ENCODE measurements at regions not wholly inside any gene's neighbourhood (a gene's known extent, or its start where the extent isn't known, plus 50 kb on each side); places are given as distances from the start of the nearest gene placed in this dataset.

- ATAC-seq (replicated peaks): no peak
- Mint-ChIP-seq H3K9me3 (peaks cover 9 to 14% of the 10 kb centered on the region in 2 donors), H3K4me3 (no peak overlapping the region), H3K27ac (no peak overlapping the region), H3K36me3 (ENCODE audit: insufficient read depth) (no peaks in the 10 kb centered on the region), H3K4me1 (ENCODE audit: low read depth in 2 of 2) (no peaks in the 10 kb centered on the region), H3K27me3 (no peaks in the 10 kb centered on the region)
- no peak for DNase-seq
Observed at GRCh38 chr15:46280762-46281542, 646.1 kb downstream of the SQOR start.

GRCh38 chr15:46293550-46293949, 658.7 kb downstream of the SQOR start:
- H3K27ac Mint-ChIP-seq: no peak overlapping the region
- H3K27me3 Mint-ChIP-seq: no peaks in the 10 kb centered on the region
- ATAC-seq (replicated peaks) (no peak), DNase-seq (no peak)
- peaks cover 5 to 15% of the 10 kb centered on the region in 2 donors for H3K9me3 Mint-ChIP-seq
- no peaks in the 10 kb centered on the region for H3K36me3 Mint-ChIP-seq (ENCODE audit: insufficient read depth)
- no peak overlapping the region for H3K4me3 Mint-ChIP-seq
- H3K4me1 Mint-ChIP-seq (ENCODE audit: low read depth in 2 of 2): no peaks in the 10 kb centered on the region

- no peak for ATAC-seq (replicated peaks)
Observed at GRCh38 chr15:46296002-46296401, 661.2 kb downstream of the SQOR start.

DNA sequence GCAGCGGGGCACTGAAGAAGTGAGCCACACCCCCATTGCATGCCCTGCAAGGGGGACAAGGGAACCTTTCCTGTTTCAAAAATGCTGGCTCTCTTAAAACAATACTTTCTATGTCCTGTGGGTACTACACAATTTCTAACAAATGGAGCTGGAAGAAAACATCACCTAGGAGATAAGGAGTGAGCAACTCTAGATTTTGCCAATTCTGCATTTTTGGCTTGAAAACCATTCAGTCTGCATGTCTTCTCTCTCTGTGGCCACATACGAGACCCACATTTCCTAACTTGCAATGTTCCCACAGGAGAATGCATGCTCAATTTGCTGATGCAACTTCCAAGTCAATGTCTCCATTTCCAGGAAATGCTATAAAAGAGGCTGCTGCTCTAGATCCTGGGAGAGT, 662.0 kb downstream of the SQOR start:
- Mint-ChIP-seq H3K4me3 (no peak overlapping the region), H3K4me1 (ENCODE audit: low read depth in 2 of 2) (no peaks in the 10 kb centered on the region), H3K27ac (no peak overlapping the region), H3K9me3 (no peaks in the 10 kb centered on the region), H3K27me3 (no peaks in the 10 kb centered on the region), H3K36me3 (ENCODE audit: insufficient read depth) (no peaks in the 10 kb centered on the region)
- DNase-seq (no peak), ATAC-seq (replicated peaks) (no peak)

More at GRCh38 chr15:46296002-46296401, 661.2 kb downstream of the SQOR start:
- no peaks in the 10 kb centered on the region for H3K36me3 Mint-ChIP-seq (ENCODE audit: insufficient read depth)
- no peak overlapping the region for H3K4me3 Mint-ChIP-seq
- H3K27me3 Mint-ChIP-seq: no peaks in the 10 kb centered on the region
- no peaks in the 10 kb centered on the region for H3K9me3 Mint-ChIP-seq
- H3K27ac Mint-ChIP-seq: no peak overlapping the region
- DNase-seq: no peak
- no peaks in the 10 kb centered on the region for H3K4me1 Mint-ChIP-seq (ENCODE audit: low read depth in 2 of 2)

- Mint-ChIP-seq H3K27ac (no peak overlapping the region), H3K4me1 (ENCODE audit: low read depth in 2 of 2) (no peaks in the 10 kb centered on the region), H3K9me3 (no peaks in the 10 kb centered on the region), H3K4me3 (no peak overlapping the region), H3K27me3 (no peaks in the 10 kb centered on the region), H3K36me3 (ENCODE audit: insufficient read depth) (no peaks in the 10 kb centered on the region)
- DNase-seq (no peak), ATAC-seq (replicated peaks) (no peak)
Observed at GRCh38 chr15:46297766-46298165, 662.9 kb downstream of the SQOR start.

DNA sequence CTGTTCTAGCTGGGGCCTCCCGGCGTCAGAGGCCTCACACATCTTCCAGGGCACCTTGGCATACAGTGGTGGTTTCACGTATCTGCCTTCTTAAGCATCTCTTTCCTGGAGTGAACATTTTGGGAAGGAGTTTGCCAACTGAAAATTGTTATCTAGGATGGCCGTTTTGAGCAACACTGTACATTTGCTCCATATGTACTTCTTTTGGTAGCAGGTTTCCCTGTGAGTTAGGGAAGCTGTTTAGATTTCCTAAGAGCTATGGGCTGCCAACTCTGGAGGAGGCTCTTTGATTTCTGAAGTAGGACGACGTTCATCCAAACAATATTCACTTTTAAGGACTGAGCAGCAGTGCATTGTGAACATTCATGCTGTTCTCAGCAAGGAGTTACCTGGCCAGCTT, 665.9 kb downstream of the SQOR start:
- H3K36me3 Mint-ChIP-seq (ENCODE audit: insufficient read depth): no peaks in the 10 kb centered on the region
- H3K27ac Mint-ChIP-seq: no peak overlapping the region
- ATAC-seq (replicated peaks) (no peak), DNase-seq (no peak)
- H3K4me1 Mint-ChIP-seq (ENCODE audit: low read depth in 2 of 2): no peaks in the 10 kb centered on the region
- H3K4me3 Mint-ChIP-seq: no peak overlapping the region
- no peaks in the 10 kb centered on the region for H3K9me3 Mint-ChIP-seq
- no peaks in the 10 kb centered on the region for H3K27me3 Mint-ChIP-seq

DNA sequence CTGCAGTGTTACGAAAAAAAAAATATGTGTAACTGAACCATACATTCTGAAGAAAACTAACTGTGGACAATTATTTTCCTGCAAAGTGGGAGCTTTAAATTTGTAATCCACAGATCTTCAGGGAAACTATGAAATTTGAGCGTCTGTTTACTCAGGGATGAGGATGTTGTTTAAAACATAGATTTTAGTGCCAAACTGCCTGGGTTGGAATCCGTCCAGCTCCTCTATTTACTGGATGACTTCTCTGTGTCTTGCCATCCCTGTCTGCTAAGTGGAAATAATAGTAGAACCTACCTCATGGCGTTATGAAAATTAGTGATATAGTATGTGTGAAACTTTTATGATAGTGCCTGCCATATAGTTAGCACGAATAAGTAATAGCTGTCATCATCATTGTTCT, 666.5 kb downstream of the SQOR start:
- Mint-ChIP-seq H3K4me1 (ENCODE audit: low read depth in 2 of 2) (no peaks in the 10 kb centered on the region), H3K36me3 (ENCODE audit: insufficient read depth) (no peaks in the 10 kb centered on the region), H3K4me3 (no peak overlapping the region), H3K27ac (no peak overlapping the region), H3K27me3 (no peaks in the 10 kb centered on the region), H3K9me3 (no peaks in the 10 kb centered on the region)
- DNase-seq (no peak), ATAC-seq (replicated peaks) (no peak)

DNA sequence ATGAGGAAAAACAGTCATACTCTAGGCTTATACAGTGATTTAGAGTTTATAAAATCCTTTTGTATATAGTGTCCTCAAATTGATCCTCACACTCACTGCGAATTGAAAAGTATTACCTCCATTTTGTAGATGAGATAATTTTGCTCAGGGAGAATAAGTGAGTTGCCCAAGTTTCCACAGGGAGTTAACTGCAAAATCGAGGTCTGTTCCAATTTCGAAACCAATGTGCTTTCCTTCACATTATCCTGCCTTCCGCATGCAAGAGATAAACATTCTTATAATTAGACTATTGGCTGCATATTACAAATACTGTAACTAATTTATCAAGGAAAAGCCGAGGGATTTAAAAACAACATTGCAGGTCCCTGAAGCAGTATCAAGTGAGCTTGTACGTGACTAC, 667.0 kb downstream of the SQOR start:
- no peaks in the 10 kb centered on the region for H3K4me1 Mint-ChIP-seq (ENCODE audit: low read depth in 2 of 2)

GRCh38 chr15:46304321-46304720, 669.5 kb downstream of the SQOR start:
- no peaks in the 10 kb centered on the region for H3K36me3 Mint-ChIP-seq (ENCODE audit: insufficient read depth)
- DNase-seq: no peak
- H3K27ac Mint-ChIP-seq: no peak overlapping the region
- no peak overlapping the region for H3K4me3 Mint-ChIP-seq
- H3K9me3 Mint-ChIP-seq: no peaks in the 10 kb centered on the region
- ATAC-seq (replicated peaks): no peak
- no peaks in the 10 kb centered on the region for H3K27me3 Mint-ChIP-seq
- no peaks in the 10 kb centered on the region for H3K4me1 Mint-ChIP-seq (ENCODE audit: low read depth in 2 of 2)

More for the DNA sequence above, 667.0 kb downstream of the SQOR start:
- no peaks in the 10 kb centered on the region for H3K27me3 Mint-ChIP-seq
- H3K9me3 Mint-ChIP-seq: no peaks in the 10 kb centered on the region
- no peaks in the 10 kb centered on the region for H3K36me3 Mint-ChIP-seq (ENCODE audit: insufficient read depth)
- no peak overlapping the region for H3K27ac Mint-ChIP-seq
- ATAC-seq (replicated peaks) (no peak), DNase-seq (no peak)
- no peak overlapping the region for H3K4me3 Mint-ChIP-seq

GRCh38 chr15:46307746-46308145, 672.9 kb downstream of the SQOR start:
- DNase-seq: no peak
- no peak overlapping the region for H3K27ac Mint-ChIP-seq
- H3K9me3 Mint-ChIP-seq: no peaks in the 10 kb centered on the region
- H3K4me1 Mint-ChIP-seq (ENCODE audit: low read depth in 2 of 2): no peaks in the 10 kb centered on the region
- H3K27me3 Mint-ChIP-seq: no peaks in the 10 kb centered on the region
- no peak for ATAC-seq (replicated peaks)
- no peak overlapping the region for H3K4me3 Mint-ChIP-seq
- no peaks in the 10 kb centered on the region for H3K36me3 Mint-ChIP-seq (ENCODE audit: insufficient read depth)

- ATAC-seq (replicated peaks) (no peak), DNase-seq (no peak)
- no peaks in the 10 kb centered on the region for H3K9me3 Mint-ChIP-seq
- H3K36me3 Mint-ChIP-seq (ENCODE audit: insufficient read depth): no peaks in the 10 kb centered on the region
- no peaks in the 10 kb centered on the region for H3K4me1 Mint-ChIP-seq (ENCODE audit: low read depth in 2 of 2)
- H3K27me3 Mint-ChIP-seq: no peaks in the 10 kb centered on the region
- H3K4me3 Mint-ChIP-seq: no peak overlapping the region
- no peak overlapping the region for H3K27ac Mint-ChIP-seq
Observed at GRCh38 chr15:46309914-46310313, 675.1 kb downstream of the SQOR start.

DNA sequence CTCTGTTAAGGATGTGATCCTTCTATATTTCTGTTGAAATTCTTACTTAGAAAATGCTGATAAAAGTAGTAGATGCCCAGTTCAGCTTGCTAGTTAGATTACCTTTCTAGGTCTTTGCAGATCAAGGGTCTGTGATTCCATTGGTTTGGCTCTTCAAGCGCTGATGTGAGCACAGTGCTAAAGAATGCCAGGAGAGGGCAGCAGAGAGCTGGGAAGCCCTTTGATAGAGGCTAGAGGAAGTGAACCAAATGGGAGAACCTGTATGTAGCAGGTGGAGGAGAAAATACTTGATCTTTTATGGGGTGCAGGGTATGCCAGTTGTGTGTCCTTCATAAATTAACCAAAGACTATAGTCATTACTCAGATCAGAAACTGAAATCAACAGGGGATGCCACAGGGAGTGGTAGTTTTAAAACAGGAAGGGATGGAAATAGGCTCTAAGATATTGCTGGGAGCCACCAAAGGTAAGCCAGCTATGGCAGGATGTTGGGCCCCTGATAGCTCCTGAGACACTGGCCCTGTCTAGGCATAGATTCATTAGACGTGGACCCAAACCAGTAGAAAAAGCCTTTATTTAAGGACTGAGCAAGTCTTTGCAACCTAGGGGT, 677.4 kb downstream of the SQOR start:
- Mint-ChIP-seq H3K27me3 (no peaks in the 10 kb centered on the region), H3K4me1 (ENCODE audit: low read depth in 2 of 2) (no peaks in the 10 kb centered on the region), H3K4me3 (no peak overlapping the region), H3K9me3 (no peaks in the 10 kb centered on the region), H3K27ac (no peak overlapping the region), H3K36me3 (ENCODE audit: insufficient read depth) (no peaks in the 10 kb centered on the region)
- peak; percentile 9 to 30 (median 20) for DNase-seq
- ATAC-seq (replicated peaks): peak; percentile 39

DNA sequence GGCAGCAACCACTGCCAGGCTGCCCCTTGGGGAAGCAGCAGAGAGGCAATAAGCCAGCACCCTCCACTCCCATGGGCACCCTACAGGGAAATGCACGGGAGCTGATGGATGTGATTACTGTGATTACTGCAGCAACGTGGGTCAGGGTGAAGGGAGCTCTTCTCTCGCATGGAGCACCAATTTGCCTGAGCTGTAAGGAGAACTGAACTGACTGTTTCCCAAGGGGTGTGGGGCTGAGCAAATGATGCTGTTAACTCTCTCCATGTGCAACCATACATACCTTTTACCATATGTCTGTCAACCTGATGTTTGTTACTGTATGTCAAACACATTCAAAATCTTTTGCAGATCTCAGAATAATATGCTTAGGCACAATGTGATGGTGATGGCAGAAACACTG, 680.6 kb downstream of the SQOR start:
- Mint-ChIP-seq H3K27me3 (no peaks in the 10 kb centered on the region), H3K4me3 (no peak overlapping the region), H3K9me3 (peaks cover under 1 to 3% of the 10 kb centered on the region in 2 donors), H3K27ac (no peak overlapping the region), H3K36me3 (ENCODE audit: insufficient read depth) (no peaks in the 10 kb centered on the region), H3K4me1 (ENCODE audit: low read depth in 2 of 2) (no peaks in the 10 kb centered on the region)
- no peak for DNase-seq
- no peak for ATAC-seq (replicated peaks)

DNA sequence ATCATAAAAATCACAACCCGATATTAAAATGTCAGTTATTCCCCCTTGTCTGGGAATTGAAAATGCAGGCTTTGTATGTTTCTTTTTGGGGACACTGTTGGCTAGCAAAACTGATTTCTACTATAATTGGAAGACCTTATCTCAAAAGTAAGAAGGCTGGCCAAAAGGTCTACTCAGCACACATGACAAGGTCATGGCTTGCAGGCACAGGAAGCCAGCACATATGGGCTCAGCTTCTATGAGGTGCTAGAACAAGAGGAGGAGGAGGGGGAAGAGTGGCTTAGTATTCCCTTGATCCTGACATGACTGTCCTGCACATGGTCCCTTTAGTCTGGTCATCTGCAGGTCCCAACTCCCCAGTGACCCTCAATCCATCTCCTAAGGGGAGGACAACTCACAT, 681.2 kb downstream of the SQOR start:
- H3K4me1 Mint-ChIP-seq (ENCODE audit: low read depth in 2 of 2): no peaks in the 10 kb centered on the region
- no peak overlapping the region for H3K27ac Mint-ChIP-seq
- ATAC-seq (replicated peaks) (no peak), DNase-seq (no peak)
- H3K9me3 Mint-ChIP-seq: peaks cover 3 to 5% of the 10 kb centered on the region in 2 donors
- H3K36me3 Mint-ChIP-seq (ENCODE audit: insufficient read depth): no peaks in the 10 kb centered on the region
- no peak overlapping the region for H3K4me3 Mint-ChIP-seq
- H3K27me3 Mint-ChIP-seq: no peaks in the 10 kb centered on the region
